IMR-90 (cell line): ENCODE measurements at regions not wholly inside any gene's neighbourhood (a gene's known extent, or its start where the extent isn't known, plus 50 kb on each side); places are given as distances from the start of the nearest gene placed in this dataset.

Experiments
- ATAC-seq: fragments of 200-7000 bp; cut with Tn5 transposase; 2 replicates; pipeline ENCODE4 v1.9.1; 2020; ENCODE audit warnings: low read depth, mild to moderate bottlenecking, moderate library complexity
- BruUV-seq: library from RNA; stranded (reverse); fragments of 400-500 nt; replicated peaks from 2 replicates; lab custom pipeline; 2021; lab: Mats Ljungman, UMichigan
- CTCF ChIA-PET: fragments of 300-600 bp; formaldehyde crosslinking; extraction: SDS; loops from one replicate; lab custom pipeline; 2021; ENCODE audit warnings: antibody characterized with exemption; lab: Yijun Ruan, JAX
- POLR2A ChIA-PET: fragments of 300-600 bp; sonication (Branson Sonifier 250); formaldehyde crosslinking; loops from one replicate; lab custom pipeline; 2022; ENCODE audit warnings: antibody characterized with exemption; ENCODE audit not compliant: unreplicated experiment; lab: Charles Lee
- DNase-seq: peaks from one replicate; pipeline ENCODE4 v3.0.0; 2013
- H2AFZ ChIP-seq: replicated peaks from 2 replicates; pipeline ENCODE3; 2013; ENCODE audit warnings: low read length, mild to moderate bottlenecking; ENCODE audit not compliant: poor library complexity
- H2AK5ac ChIP-seq: 2 replicates; pipeline ENCODE4 v1.6.1; 2013; ENCODE audit warnings: low read depth, low read length, inconsistent platforms
- H2AK9ac ChIP-seq: replicated peaks from 2 replicates; pipeline ENCODE3; 2013; ENCODE audit warnings: mild to moderate bottlenecking, low read depth, low read length, moderate library complexity; ENCODE audit not compliant: poor library complexity
- H2BK120ac ChIP-seq: 2 replicates; pipeline ENCODE4 v1.6.1; 2013; ENCODE audit warnings: low read depth, low read length, inconsistent platforms
- H2BK15ac ChIP-seq: 3 replicates; pipeline ENCODE4 v1.6.1; 2013; ENCODE audit warnings: low read depth, low read length, inconsistent platforms
- H2BK20ac ChIP-seq: 2 replicates; pipeline ENCODE4 v1.6.1; 2013; ENCODE audit warnings: low read depth, mild to moderate bottlenecking, inconsistent platforms, low read length, moderate library complexity
- H2BK5ac ChIP-seq: 2 replicates; pipeline ENCODE4 v1.6.1; 2013; ENCODE audit warnings: mild to moderate bottlenecking, low read depth, low read length, inconsistent platforms; ENCODE audit not compliant: poor library complexity, severe bottlenecking
- H3K14ac ChIP-seq: replicated peaks from 2 replicates; pipeline ENCODE4 v1.6.1; 2013; ENCODE audit warnings: low read depth, low read length, inconsistent platforms
- H3K18ac ChIP-seq: 2 replicates; pipeline ENCODE4 v1.6.1; 2013; ENCODE audit warnings: low read depth, low read length, control low read depth
- H3K23ac ChIP-seq: 2 replicates; pipeline ENCODE4 v1.6.1; 2013; ENCODE audit warnings: low read depth, low read length, inconsistent platforms
- H3K27ac ChIP-seq: 2 replicates; pipeline ENCODE4 v1.5.1; 2013; ENCODE audit warnings: mild to moderate bottlenecking, control low read depth, low read length; ENCODE audit not compliant: insufficient read depth
- H3K27me3 ChIP-seq: 2 replicates; pipeline ENCODE4 v1.6.1; 2013; ENCODE audit warnings: low read length; ENCODE audit not compliant: control insufficient read depth, insufficient read depth
- H3K36me3 ChIP-seq: 2 replicates; pipeline ENCODE4 v1.6.1; 2013; ENCODE audit warnings: low read length, mixed read lengths; ENCODE audit not compliant: control insufficient read depth, insufficient read depth
- H3K4ac ChIP-seq: 2 replicates; pipeline ENCODE4 v1.6.1; 2013; ENCODE audit warnings: low read depth, low read length, inconsistent platforms
- H3K4me1 ChIP-seq: 2 replicates; pipeline ENCODE4 v1.6.1; 2013; ENCODE audit warnings: low read length, mixed read lengths; ENCODE audit not compliant: control insufficient read depth, insufficient read depth
- H3K4me2 ChIP-seq: 2 replicates; pipeline ENCODE4 v1.6.1; 2013; ENCODE audit warnings: low read depth, mild to moderate bottlenecking, control low read depth, low read length, moderate library complexity
- H3K4me3 ChIP-seq: 2 replicates; pipeline ENCODE4 v1.5.1; 2013; ENCODE audit warnings: low read depth, mild to moderate bottlenecking, control low read depth, low read length, moderate library complexity; ENCODE audit not compliant: insufficient read depth
- H3K56ac ChIP-seq: 2 replicates; pipeline ENCODE4 v1.6.1; 2013; ENCODE audit warnings: low read length, inconsistent platforms; ENCODE audit not compliant: insufficient read depth; ENCODE audit errors: extremely low read depth
- H3K79me1 ChIP-seq, 2 experiments: 2 replicates each; pipeline ENCODE4 v1.6.1; 2013; ENCODE audit warnings: low read length in 2 of 2, inconsistent platforms in 1 of 2, low read depth in 1 of 2
- H3K9ac ChIP-seq: 2 replicates; pipeline ENCODE4 v1.6.1; 2013; ENCODE audit warnings: low read depth, low read length, control low read depth
- H3K9me1 ChIP-seq: 2 replicates; pipeline ENCODE4 v1.6.1; 2013; ENCODE audit warnings: low read length, inconsistent platforms; ENCODE audit not compliant: insufficient read depth
- H3K9me3 ChIP-seq: 2 replicates; pipeline ENCODE4 v1.6.1; 2013; ENCODE audit warnings: low read length; ENCODE audit not compliant: control insufficient read depth, insufficient read depth
- H4K20me1 ChIP-seq: 2 replicates; pipeline ENCODE4 v1.6.1; 2013; ENCODE audit warnings: low read length, inconsistent platforms; ENCODE audit not compliant: insufficient read depth
- H4K5ac ChIP-seq: 2 replicates; pipeline ENCODE4 v1.6.1; 2013; ENCODE audit warnings: mild to moderate bottlenecking, low read depth, low read length, control low read depth
- H4K8ac ChIP-seq, 2 experiments: 2 replicates each; pipeline ENCODE4 v1.6.1; 2013; ENCODE audit warnings: low read depth in 2 of 2, low read length in 2 of 2, control low read depth in 1 of 2, inconsistent platforms in 1 of 2
- H4K91ac ChIP-seq: 2 replicates; pipeline ENCODE4 v1.6.1; 2013; ENCODE audit warnings: low read depth, low read length, inconsistent platforms; ENCODE audit not compliant: insufficient read depth
- FOS ChIP-seq: fragments of 150-350 bp; IDR thresholded peaks from 2 replicates; pipeline ENCODE4 v1.6.1; 2016; ENCODE audit warnings: low read depth, low read length
- MAFK ChIP-seq: IDR thresholded peaks from 2 replicates; pipeline ENCODE4 v1.6.1; 2012; ENCODE audit warnings: low read depth, low read length, improper control_type of control experiment
- NFE2L2 ChIP-seq: fragments of 150-350 bp; IDR thresholded peaks from 2 replicates; pipeline ENCODE4 v1.6.1; 2016; ENCODE audit warnings: low read depth, mild to moderate bottlenecking, low read length
- RCOR1 ChIP-seq: IDR thresholded peaks from 2 replicates; pipeline ENCODE4 v1.6.1; 2012; ENCODE audit warnings: mild to moderate bottlenecking, low read length, improper control_type of control experiment; ENCODE audit not compliant: insufficient replicate concordance
- WGBS, 2 experiments: methylation state at CpG; one replicate each; pipeline versions ENCODE4 v1.1.5 to v1.1.7; 2013; ENCODE audit warnings: missing lambda C conversion rate in 2 of 2; ENCODE audit not compliant: insufficient read length in 1 of 2; ENCODE audit errors: extremely low coverage in 2 of 2; 5-methylcytosine and 5-hydroxymethylcytosine counted together
- dilution Hi-C: fragments of 300-500 bp; cut with HindIII; formaldehyde crosslinking; loops from one replicate; pipeline ENCODE4 v1.14.3; 2018; ENCODE audit warnings: low sequenced_read_pairs; ENCODE audit not compliant: unreplicated experiment
- in situ Hi-C: fragments of 300-500 bp; cut with MboI; formaldehyde crosslinking; loops from 3 replicates; pipeline ENCODE4 v1.14.3; 2019; ENCODE audit warnings: low sequenced_read_pairs, inconsistent platforms, mixed read lengths
- intact Hi-C: fragments of 100-400 bp; cut with micrococcal nuclease; formaldehyde crosslinking; loops from 2 replicates; pipeline ENCODE4 v1.10.0; 2022
- TF ChIP-seq, protein P1 (sequence below): fragments of 150-350 bp; IDR thresholded peaks from 2 replicates; pipeline ENCODE4 v1.6.1; 2017; ENCODE audit warnings: mild to moderate bottlenecking, antibody characterized with exemption, low read length, low read depth

DNA sequence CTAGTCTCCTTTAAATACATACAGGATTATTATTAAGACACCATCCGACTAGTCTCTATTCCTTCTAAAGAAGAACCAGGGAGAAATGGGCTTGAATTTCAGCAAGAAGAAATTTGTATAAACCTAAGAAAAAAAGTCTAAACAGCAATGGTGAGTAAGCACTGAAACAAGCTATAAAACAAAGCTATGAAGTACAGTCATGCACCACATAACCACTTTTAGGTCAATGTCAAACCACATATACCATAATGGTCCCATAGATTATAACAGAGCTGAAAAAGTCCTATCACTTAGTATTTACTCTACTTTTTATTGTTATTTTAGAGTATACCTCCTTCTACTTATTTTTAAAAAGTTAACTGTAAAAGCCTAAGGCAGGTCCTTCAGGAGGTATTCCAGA, 102.0 kb upstream of the NFIB start:
- DNase-seq, result peak; percentile 92
- Histone ChIP-seq H4K91ac (no peak overlapping the region), H3K27me3 (peaks cover 58% of the 10 kb centered on the region), H3K14ac (no peak overlapping the region), H3K36me3 (no peaks in the 10 kb centered on the region), H2BK5ac (no peak overlapping the region), H3K27ac (no peak overlapping the region), H3K4me3 (no peak overlapping the region), H3K79me1 (no peaks in the 10 kb centered on the region), H3K9ac (no peak overlapping the region), H3K23ac (no peak overlapping the region), H2BK20ac (no peak overlapping the region), H4K8ac (no peak overlapping the region), H3K56ac (no peak overlapping the region), H3K4ac (no peak overlapping the region), H4K5ac (no peak overlapping the region), H3K18ac (no peak overlapping the region), H4K20me1 (peaks cover 8% of the 10 kb centered on the region; the same call in 1 of the 2 replicates), H3K9me1 (no peaks in the 10 kb centered on the region), H2BK15ac (no peak overlapping the region), H3K9me3 (peaks cover 12% of the 10 kb centered on the region), H2AK9ac (no peak overlapping the region), H2AFZ (no peak overlapping the region), H3K4me2 (peak overlapping the region; percentile 68; the same call in 1 of the 2 replicates), H2AK5ac (no peak overlapping the region), H3K4me1 (peaks cover 4% of the 10 kb centered on the region), H2BK120ac (no peak overlapping the region)
- ATAC-seq, result peak; percentile 96
- POLR2A ChIA-PET, result no interaction called here
- no CpG with 5 or more reads among the region's 1 CpG for WGBS, 2 experiments
- CTCF ChIA-PET, result interaction anchor here (0.6 to 3.0 kb wide), 3 partner anchors 16 to 1187 kb away, joined by 4 to 11 read pairs (median 5); no protein-coding TSS in a partner anchor
- dilution Hi-C loops (no loop called here), in situ Hi-C loops (no loop called here), intact Hi-C loops (loop anchor here (10.0 kb wide), 1 partner anchor 161 kb away; no protein-coding TSS in a partner anchor)
- TF ChIP-seq FOS, result peak; percentile 89; the same call in 1 of the 2 replicates
- TF ChIP-seq MAFK, result peak; percentile 20; the same call in 1 of the 2 replicates
- TF ChIP-seq, protein P1, sequence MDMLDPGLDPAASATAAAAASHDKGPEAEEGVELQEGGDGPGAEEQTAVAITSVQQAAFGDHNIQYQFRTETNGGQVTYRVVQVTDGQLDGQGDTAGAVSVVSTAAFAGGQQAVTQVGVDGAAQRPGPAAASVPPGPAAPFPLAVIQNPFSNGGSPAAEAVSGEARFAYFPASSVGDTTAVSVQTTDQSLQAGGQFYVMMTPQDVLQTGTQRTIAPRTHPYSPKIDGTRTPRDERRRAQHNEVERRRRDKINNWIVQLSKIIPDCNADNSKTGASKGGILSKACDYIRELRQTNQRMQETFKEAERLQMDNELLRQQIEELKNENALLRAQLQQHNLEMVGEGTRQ, result no peak
- TF ChIP-seq RCOR1, result no peak
- no peak for TF ChIP-seq NFE2L2
- no TSS peak for BruUV-seq
